ENCODE measurements at regions not wholly inside any gene's neighbourhood (a gene's known extent, or its start where the extent isn't known, plus 50 kb on each side); places are given as distances from the start of the nearest gene placed in this dataset.

- H3K27me3 ChIP-seq (replicated peaks in 1 of 4; ENCODE audit: control extremely low read depth in 1 of 4, control insufficient read depth in 3 of 4, insufficient read depth in 4 of 4, low read length in 3 of 4): no peaks in the 10 kb centered on the region
- ATAC-seq (ENCODE audit: low read depth) (no peak), DNase-seq (no peak)
- Mint-ChIP-seq H3K27ac (no peak overlapping the region), H3K27me3 (no peaks in the 10 kb centered on the region), H3K9me3 (ENCODE audit: insufficient read depth) (no peaks in the 10 kb centered on the region), H3K4me1 (peaks cover 3% of the 10 kb centered on the region), H3K4me3 (no peak overlapping the region)
- H3K4me2 ChIP-seq (replicated peaks; ENCODE audit: low read depth, low read length, poor library complexity, severe bottlenecking): no peak overlapping the region
- no peaks in the 10 kb centered on the region for H3K79me2 ChIP-seq (ENCODE audit: control insufficient read depth, insufficient read depth, low read length)
- no peak for TF ChIP-seq EZH2 (IDR thresholded peaks at IDR 0.05; ENCODE audit: borderline replicate concordance, insufficient read depth, low read depth, low read length, poor library complexity, severe bottlenecking)
- intact Hi-C loops (cut with micrococcal nuclease): no loop called here
- no peaks in the 10 kb centered on the region for H4K20me1 ChIP-seq (ENCODE audit: control insufficient read depth, insufficient read depth, low read length, poor library complexity, severe bottlenecking)
- ChIA-PET CTCF (no interaction called here), POLR2A (no interaction called here)
- no peak overlapping the region for H3K4me3 ChIP-seq (ENCODE audit: control extremely low read depth in 1 of 5, extremely low read depth in 1 of 5, insufficient read depth in 1 of 5, low read depth in 2 of 5, low read length in 4 of 5)
- no peak overlapping the region for H2AFZ ChIP-seq (ENCODE audit: insufficient read depth, low read depth, low read length, poor library complexity, severe bottlenecking)
- no peaks in the 10 kb centered on the region for H3K9me3 ChIP-seq (ENCODE audit: control extremely low read depth in 1 of 3, control insufficient read depth in 2 of 3, insufficient read depth in 1 of 3, low read length in 2 of 3)
- 67% methylated on average over 3 of the region's 5 CpGs for WGBS (ENCODE audit: insufficient coverage)
- H3K36me3 ChIP-seq (replicated peaks in 1 of 2; ENCODE audit: control extremely low read depth in 1 of 2, control insufficient read depth in 1 of 2, extremely low read depth in 1 of 2, insufficient read depth in 2 of 2, low read length in 1 of 2): no peaks in the 10 kb centered on the region
- no peak overlapping the region for H3K9ac ChIP-seq (ENCODE audit: low read length)
- H3K4me1 ChIP-seq (ENCODE audit: control insufficient read depth in 2 of 2, insufficient read depth in 2 of 2, low read length in 2 of 2): no peaks in the 10 kb centered on the region
- no peak overlapping the region for H3K27ac ChIP-seq (ENCODE audit: low read length in 2 of 2)
Measured at GRCh38 chr4:13176741-13177142, 307.4 kb downstream of the RAB28 start.

GRCh38 chr4:13174926-13175325 lies 309.2 kb downstream of the RAB28 start:
- TF ChIP-seq EZH2 (IDR thresholded peaks at IDR 0.05; ENCODE audit: borderline replicate concordance, insufficient read depth, low read depth, low read length, poor library complexity, severe bottlenecking): no peak
- no peak for TF ChIP-seq CTCF (IDR thresholded peaks at IDR 0.05)
- no peaks in the 10 kb centered on the region for H3K27me3 Mint-ChIP-seq
- Histone ChIP-seq H3K27ac (ENCODE audit: low read length in 2 of 2) (no peak overlapping the region), H3K9ac (ENCODE audit: low read length) (no peak overlapping the region), H3K9me3 (ENCODE audit: control extremely low read depth in 1 of 3, control insufficient read depth in 2 of 3, insufficient read depth in 1 of 3, low read length in 2 of 3) (no peaks in the 10 kb centered on the region), H3K79me2 (ENCODE audit: control insufficient read depth, insufficient read depth, low read length) (no peaks in the 10 kb centered on the region), H4K20me1 (ENCODE audit: control insufficient read depth, insufficient read depth, low read length, poor library complexity, severe bottlenecking) (no peaks in the 10 kb centered on the region), H3K4me1 (ENCODE audit: control insufficient read depth in 2 of 2, insufficient read depth in 2 of 2, low read length in 2 of 2) (no peaks in the 10 kb centered on the region), H2AFZ (ENCODE audit: insufficient read depth, low read depth, low read length, poor library complexity, severe bottlenecking) (no peak overlapping the region), H3K36me3 (replicated peaks in 1 of 2; ENCODE audit: control extremely low read depth in 1 of 2, control insufficient read depth in 1 of 2, extremely low read depth in 1 of 2, insufficient read depth in 2 of 2, low read length in 1 of 2) (no peaks in the 10 kb centered on the region), H3K4me3 (ENCODE audit: control extremely low read depth in 1 of 5, extremely low read depth in 1 of 5, insufficient read depth in 1 of 5, low read depth in 2 of 5, low read length in 4 of 5) (no peak overlapping the region), H3K27me3 (replicated peaks in 1 of 4; ENCODE audit: control extremely low read depth in 1 of 4, control insufficient read depth in 3 of 4, insufficient read depth in 4 of 4, low read length in 3 of 4) (no peaks in the 10 kb centered on the region), H3K4me2 (replicated peaks; ENCODE audit: low read depth, low read length, poor library complexity, severe bottlenecking) (no peak overlapping the region)
- H3K9me3 Mint-ChIP-seq (ENCODE audit: insufficient read depth): no peaks in the 10 kb centered on the region
- ATAC-seq (ENCODE audit: low read depth): no peak
- H3K27ac Mint-ChIP-seq: no peak overlapping the region
- no CpG with 5 or more reads among the region's 5 CpGs for WGBS (ENCODE audit: insufficient coverage)
- peaks cover 3% of the 10 kb centered on the region for H3K4me1 Mint-ChIP-seq
- no peak for DNase-seq
- no peak overlapping the region for H3K4me3 Mint-ChIP-seq
- intact Hi-C loops (cut with micrococcal nuclease): no loop called here
- CTCF ChIA-PET: interaction anchor here (0.6 kb wide), 1 partner anchor 355 kb away, joined by 3 read pairs; no protein-coding TSS in a partner anchor
- POLR2A ChIA-PET: no interaction called here

Data from B cell (primary cell).